Osteoblast (primary cell): ENCODE measurements at regions not wholly inside any gene's neighbourhood (a gene's known extent, or its start where the extent isn't known, plus 50 kb on each side); places are given as distances from the start of the nearest gene placed in this dataset.

ENCODE experiments used
- DNase-seq: peaks from one replicate; pipeline ENCODE4 v3.0.0; 2011; ENCODE audit warnings: low spot score, mixed read lengths; ENCODE audit not compliant: insufficient read length; ENCODE audit errors: missing footprints
- H2AFZ ChIP-seq: 2 replicates; pipeline ENCODE4 v1.6.0; 2011; ENCODE audit warnings: mild to moderate bottlenecking, low read length
- H3K27ac ChIP-seq: 2 replicates; pipeline ENCODE4 v1.5.1; 2011; ENCODE audit warnings: mild to moderate bottlenecking, low read depth, low read length, moderate library complexity
- H3K27me3 ChIP-seq: 2 replicates; pipeline ENCODE4 v1.6.0; 2012; ENCODE audit warnings: mild to moderate bottlenecking, control low read depth, inconsistent platforms, low read length, moderate library complexity; ENCODE audit not compliant: insufficient read depth
- H3K36me3 ChIP-seq: 2 replicates; pipeline ENCODE4 v1.5.1; 2011; ENCODE audit warnings: mild to moderate bottlenecking, low read length, control low read depth, moderate library complexity; ENCODE audit not compliant: insufficient read depth
- H3K4me1 ChIP-seq: 2 replicates; pipeline ENCODE4 v1.5.1; 2011; ENCODE audit warnings: mild to moderate bottlenecking, low read length, control low read depth, moderate library complexity; ENCODE audit not compliant: insufficient read depth
- H3K4me2 ChIP-seq: 2 replicates; pipeline ENCODE4 v1.6.0; 2011; ENCODE audit warnings: mild to moderate bottlenecking, low read length; ENCODE audit not compliant: insufficient read depth
- H3K4me3 ChIP-seq: fragments of 200-600 bp; sonication (generic); 3 replicates; pipeline ENCODE4 v1.5.1; 2012; ENCODE audit warnings: mild to moderate bottlenecking, low read length, inconsistent platforms; ENCODE audit not compliant: insufficient read depth
- H3K79me2 ChIP-seq: 2 replicates; pipeline ENCODE4 v1.6.0; 2012; ENCODE audit warnings: mild to moderate bottlenecking, low read length, control low read depth, inconsistent platforms; ENCODE audit not compliant: insufficient read depth
- H3K9me3 ChIP-seq: 2 replicates; pipeline ENCODE4 v1.5.1; 2011; ENCODE audit warnings: low read depth, low read length, control low read depth
- H4K20me1 ChIP-seq: 2 replicates; pipeline ENCODE4 v1.6.0; 2012; ENCODE audit warnings: mild to moderate bottlenecking, low read length, control low read depth; ENCODE audit not compliant: insufficient read depth
- TF ChIP-seq, protein P1 (sequence below): IDR thresholded peaks from 2 replicates; pipeline ENCODE4 v1.5.1; 2011; ENCODE audit warnings: mild to moderate bottlenecking, low read depth, low read length, moderate library complexity; ENCODE audit errors: extremely low read depth

- no peak for DNase-seq
- no peaks in the 10 kb centered on the region for H3K9me3 ChIP-seq
- H3K4me2 ChIP-seq = no peak overlapping the region
- no peaks in the 10 kb centered on the region for H3K27me3 ChIP-seq
- no peak overlapping the region for H2AFZ ChIP-seq
- H3K36me3 ChIP-seq = no peaks in the 10 kb centered on the region
- no peaks in the 10 kb centered on the region for H3K79me2 ChIP-seq
- H3K4me3 ChIP-seq = no peak overlapping the region
- H3K4me1 ChIP-seq = peaks cover 4% of the 10 kb centered on the region
- H4K20me1 ChIP-seq = no peaks in the 10 kb centered on the region
- TF ChIP-seq, protein P1, sequence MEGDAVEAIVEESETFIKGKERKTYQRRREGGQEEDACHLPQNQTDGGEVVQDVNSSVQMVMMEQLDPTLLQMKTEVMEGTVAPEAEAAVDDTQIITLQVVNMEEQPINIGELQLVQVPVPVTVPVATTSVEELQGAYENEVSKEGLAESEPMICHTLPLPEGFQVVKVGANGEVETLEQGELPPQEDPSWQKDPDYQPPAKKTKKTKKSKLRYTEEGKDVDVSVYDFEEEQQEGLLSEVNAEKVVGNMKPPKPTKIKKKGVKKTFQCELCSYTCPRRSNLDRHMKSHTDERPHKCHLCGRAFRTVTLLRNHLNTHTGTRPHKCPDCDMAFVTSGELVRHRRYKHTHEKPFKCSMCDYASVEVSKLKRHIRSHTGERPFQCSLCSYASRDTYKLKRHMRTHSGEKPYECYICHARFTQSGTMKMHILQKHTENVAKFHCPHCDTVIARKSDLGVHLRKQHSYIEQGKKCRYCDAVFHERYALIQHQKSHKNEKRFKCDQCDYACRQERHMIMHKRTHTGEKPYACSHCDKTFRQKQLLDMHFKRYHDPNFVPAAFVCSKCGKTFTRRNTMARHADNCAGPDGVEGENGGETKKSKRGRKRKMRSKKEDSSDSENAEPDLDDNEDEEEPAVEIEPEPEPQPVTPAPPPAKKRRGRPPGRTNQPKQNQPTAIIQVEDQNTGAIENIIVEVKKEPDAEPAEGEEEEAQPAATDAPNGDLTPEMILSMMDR = no peak
- no peak overlapping the region for H3K27ac ChIP-seq
Measured at GRCh38 chr3:110933821-110934426, 137.7 kb upstream of the NECTIN3 start.

- Histone ChIP-seq H3K4me1 (no peaks in the 10 kb centered on the region), H3K4me3 (no peak overlapping the region), H2AFZ (no peak overlapping the region), H3K79me2 (no peaks in the 10 kb centered on the region), H3K9me3 (no peaks in the 10 kb centered on the region), H4K20me1 (no peaks in the 10 kb centered on the region), H3K27ac (no peak overlapping the region), H3K27me3 (no peaks in the 10 kb centered on the region), H3K36me3 (no peaks in the 10 kb centered on the region), H3K4me2 (no peak overlapping the region)
- TF ChIP-seq, protein P1 = no peak
- DNase-seq = no peak
Measured at GRCh38 chr3:110938629-110939028, 133.0 kb upstream of the NECTIN3 start.

- H3K9me3 ChIP-seq = peaks cover 3% of the 10 kb centered on the region
- DNase-seq = no peak
- no peaks in the 10 kb centered on the region for H3K27me3 ChIP-seq
- no peaks in the 10 kb centered on the region for H3K79me2 ChIP-seq
- no peak overlapping the region for H3K27ac ChIP-seq
- H2AFZ ChIP-seq = no peak overlapping the region
- TF ChIP-seq, protein P1 = no peak
- no peaks in the 10 kb centered on the region for H3K36me3 ChIP-seq
- H3K4me3 ChIP-seq = no peak overlapping the region
- H4K20me1 ChIP-seq = no peaks in the 10 kb centered on the region
- H3K4me2 ChIP-seq = no peak overlapping the region
- H3K4me1 ChIP-seq = no peaks in the 10 kb centered on the region
Measured at GRCh38 chr3:110940055-110940454, 131.6 kb upstream of the NECTIN3 start.

DNA sequence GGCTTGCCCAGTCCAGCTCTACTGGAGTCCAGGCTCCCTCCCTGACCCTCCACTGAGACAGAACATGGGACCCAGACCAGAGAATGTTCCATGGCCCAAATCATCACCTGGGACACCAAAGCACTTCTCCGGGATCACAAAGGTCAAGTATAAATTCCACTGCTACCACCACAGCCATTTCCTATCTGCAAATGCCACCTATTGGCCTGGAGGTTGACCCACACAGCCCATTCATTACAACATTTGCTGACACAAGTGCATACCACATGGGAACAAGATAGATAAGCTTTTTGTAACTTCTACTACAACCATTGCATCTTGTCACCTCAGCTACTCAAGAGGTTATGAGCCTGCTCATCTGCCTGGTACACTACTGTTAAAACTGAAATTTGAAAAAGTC lies 126.8 kb upstream of the NECTIN3 start:
- H3K27me3 ChIP-seq = no peaks in the 10 kb centered on the region
- H4K20me1 ChIP-seq = no peaks in the 10 kb centered on the region
- H2AFZ ChIP-seq = no peak overlapping the region
- DNase-seq = no peak
- H3K4me3 ChIP-seq = no peak overlapping the region
- no peaks in the 10 kb centered on the region for H3K36me3 ChIP-seq
- H3K27ac ChIP-seq = no peak overlapping the region
- H3K4me2 ChIP-seq = no peak overlapping the region
- H3K79me2 ChIP-seq = no peaks in the 10 kb centered on the region
- TF ChIP-seq, protein P1 = no peak
- H3K9me3 ChIP-seq = peaks cover 3% of the 10 kb centered on the region
- H3K4me1 ChIP-seq = no peaks in the 10 kb centered on the region
